ENCODE measurements at regions not wholly inside any gene's neighbourhood (a gene's known extent, or its start where the extent isn't known, plus 50 kb on each side); places are given as distances from the start of the nearest gene placed in this dataset.

DNA sequence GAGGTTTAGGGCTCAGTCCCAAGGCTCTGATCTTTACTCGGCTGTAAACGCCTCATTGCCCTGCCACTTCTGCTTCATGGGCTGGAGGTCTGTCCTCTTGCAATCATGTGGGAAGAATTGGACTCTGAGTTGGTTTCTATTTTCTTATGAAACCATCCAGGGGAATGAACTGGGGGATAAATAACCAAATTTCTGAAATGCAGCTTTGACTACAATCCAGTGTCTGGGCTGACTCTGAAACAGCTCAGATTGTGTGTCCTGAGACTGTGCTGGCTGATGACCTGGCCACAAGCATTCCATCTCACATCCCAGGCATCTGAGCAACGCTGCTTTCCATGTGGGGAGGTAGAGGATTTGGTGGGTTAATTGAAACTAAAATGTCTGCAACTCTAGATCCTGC, 71.0 kb upstream of the GALNT15 start:
- TF ChIP-seq EHMT2 (IDR thresholded peaks at IDR 0.05; ENCODE audit: low read depth) (no peak), POLR2A (IDR thresholded peaks at IDR 0.05; ENCODE audit: low read length) (no peak), RFX5 (IDR thresholded peaks at IDR 0.05) (no peak)
